Ishikawa (cell line): ENCODE measurements at regions not wholly inside any gene's neighbourhood (a gene's known extent, or its start where the extent isn't known, plus 50 kb on each side); places are given as distances from the start of the nearest gene placed in this dataset.

ENCODE experiments used
- CEBPB ChIP-seq: IDR thresholded peaks from 2 replicates; pipeline ENCODE4 v1.6.1; 2012
- CREB1 ChIP-seq: IDR thresholded peaks from 2 replicates; pipeline ENCODE4 v1.6.1; 2012; ENCODE audit warnings: low read depth
- EGR1 ChIP-seq: IDR thresholded peaks from 2 replicates; pipeline ENCODE4 v1.6.1; 2012
- EP300 ChIP-seq: IDR thresholded peaks from 2 replicates; pipeline ENCODE4 v1.6.1; 2012; ENCODE audit warnings: borderline replicate concordance
- FOXM1 ChIP-seq: IDR thresholded peaks from 2 replicates; pipeline ENCODE4 v1.6.1; 2012; ENCODE audit warnings: low read depth, borderline replicate concordance
- NFIC ChIP-seq: IDR thresholded peaks from 2 replicates; pipeline ENCODE4 v1.6.1; 2012
- RAD21 ChIP-seq: IDR thresholded peaks from 2 replicates; pipeline ENCODE4 v1.6.1; 2012; ENCODE audit warnings: low read depth
- TAF1 ChIP-seq: IDR thresholded peaks from 2 replicates; pipeline ENCODE4 v1.6.1; 2012; ENCODE audit warnings: low read depth, mild to moderate bottlenecking
- TCF12 ChIP-seq: IDR thresholded peaks from 2 replicates; pipeline ENCODE4 v1.6.1; 2012; ENCODE audit warnings: low read depth
- YY1 ChIP-seq: IDR thresholded peaks from 2 replicates; pipeline ENCODE4 v1.6.1; 2012; ENCODE audit warnings: low read depth
- ZBTB7A ChIP-seq: IDR thresholded peaks from 2 replicates; pipeline ENCODE4 v1.6.1; 2012; ENCODE audit warnings: low read depth
- TF ChIP-seq, protein P1 (sequence below): IDR thresholded peaks from 2 replicates; pipeline ENCODE4 v1.6.1; 2012; ENCODE audit warnings: low read depth, mild to moderate bottlenecking
- TF ChIP-seq, protein P2 (sequence below): IDR thresholded peaks from 2 replicates; pipeline ENCODE4 v1.6.1; 2012

- TF ChIP-seq CEBPB, result no peak
- no peak for TF ChIP-seq NFIC
- TF ChIP-seq, protein P1, sequence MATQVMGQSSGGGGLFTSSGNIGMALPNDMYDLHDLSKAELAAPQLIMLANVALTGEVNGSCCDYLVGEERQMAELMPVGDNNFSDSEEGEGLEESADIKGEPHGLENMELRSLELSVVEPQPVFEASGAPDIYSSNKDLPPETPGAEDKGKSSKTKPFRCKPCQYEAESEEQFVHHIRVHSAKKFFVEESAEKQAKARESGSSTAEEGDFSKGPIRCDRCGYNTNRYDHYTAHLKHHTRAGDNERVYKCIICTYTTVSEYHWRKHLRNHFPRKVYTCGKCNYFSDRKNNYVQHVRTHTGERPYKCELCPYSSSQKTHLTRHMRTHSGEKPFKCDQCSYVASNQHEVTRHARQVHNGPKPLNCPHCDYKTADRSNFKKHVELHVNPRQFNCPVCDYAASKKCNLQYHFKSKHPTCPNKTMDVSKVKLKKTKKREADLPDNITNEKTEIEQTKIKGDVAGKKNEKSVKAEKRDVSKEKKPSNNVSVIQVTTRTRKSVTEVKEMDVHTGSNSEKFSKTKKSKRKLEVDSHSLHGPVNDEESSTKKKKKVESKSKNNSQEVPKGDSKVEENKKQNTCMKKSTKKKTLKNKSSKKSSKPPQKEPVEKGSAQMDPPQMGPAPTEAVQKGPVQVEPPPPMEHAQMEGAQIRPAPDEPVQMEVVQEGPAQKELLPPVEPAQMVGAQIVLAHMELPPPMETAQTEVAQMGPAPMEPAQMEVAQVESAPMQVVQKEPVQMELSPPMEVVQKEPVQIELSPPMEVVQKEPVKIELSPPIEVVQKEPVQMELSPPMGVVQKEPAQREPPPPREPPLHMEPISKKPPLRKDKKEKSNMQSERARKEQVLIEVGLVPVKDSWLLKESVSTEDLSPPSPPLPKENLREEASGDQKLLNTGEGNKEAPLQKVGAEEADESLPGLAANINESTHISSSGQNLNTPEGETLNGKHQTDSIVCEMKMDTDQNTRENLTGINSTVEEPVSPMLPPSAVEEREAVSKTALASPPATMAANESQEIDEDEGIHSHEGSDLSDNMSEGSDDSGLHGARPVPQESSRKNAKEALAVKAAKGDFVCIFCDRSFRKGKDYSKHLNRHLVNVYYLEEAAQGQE, result no peak
- no peak for TF ChIP-seq RAD21
- no peak for TF ChIP-seq EP300
- TF ChIP-seq CREB1, result no peak
- TF ChIP-seq ZBTB7A, result no peak
- no peak for TF ChIP-seq TAF1
- TF ChIP-seq YY1, result no peak
- TF ChIP-seq, protein P2, sequence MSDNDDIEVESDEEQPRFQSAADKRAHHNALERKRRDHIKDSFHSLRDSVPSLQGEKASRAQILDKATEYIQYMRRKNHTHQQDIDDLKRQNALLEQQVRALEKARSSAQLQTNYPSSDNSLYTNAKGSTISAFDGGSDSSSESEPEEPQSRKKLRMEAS, result no peak
- TF ChIP-seq EGR1, result no peak
- TF ChIP-seq FOXM1, result no peak
- TF ChIP-seq TCF12, result no peak
Measured at GRCh38 chr3:72161881-72162595, 377.1 kb upstream of the PROK2 start.
